ENCODE measurements at regions not wholly inside any gene's neighbourhood (a gene's known extent, or its start where the extent isn't known, plus 50 kb on each side); places are given as distances from the start of the nearest gene placed in this dataset.

DNA sequence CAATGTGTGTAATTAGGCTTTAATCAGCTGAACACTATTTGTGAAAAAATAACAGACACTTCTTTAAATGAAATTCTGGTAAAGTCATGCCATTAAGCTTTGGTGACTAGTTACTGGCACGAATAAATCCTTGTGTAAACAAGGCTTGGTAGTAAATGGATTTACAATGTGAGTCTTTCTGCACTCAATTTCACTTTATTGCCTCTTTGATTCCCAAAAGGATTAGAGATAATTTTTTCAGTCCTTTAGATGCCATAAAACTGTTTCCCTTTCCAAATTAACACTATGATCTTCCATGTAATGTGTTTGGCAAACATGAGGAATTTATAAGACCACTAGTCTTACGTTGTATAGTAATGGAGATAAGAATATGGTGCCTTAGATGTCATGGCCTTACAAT is 339.5 kb upstream of the DNAJC19 start:
- TF ChIP-seq, protein P1, sequence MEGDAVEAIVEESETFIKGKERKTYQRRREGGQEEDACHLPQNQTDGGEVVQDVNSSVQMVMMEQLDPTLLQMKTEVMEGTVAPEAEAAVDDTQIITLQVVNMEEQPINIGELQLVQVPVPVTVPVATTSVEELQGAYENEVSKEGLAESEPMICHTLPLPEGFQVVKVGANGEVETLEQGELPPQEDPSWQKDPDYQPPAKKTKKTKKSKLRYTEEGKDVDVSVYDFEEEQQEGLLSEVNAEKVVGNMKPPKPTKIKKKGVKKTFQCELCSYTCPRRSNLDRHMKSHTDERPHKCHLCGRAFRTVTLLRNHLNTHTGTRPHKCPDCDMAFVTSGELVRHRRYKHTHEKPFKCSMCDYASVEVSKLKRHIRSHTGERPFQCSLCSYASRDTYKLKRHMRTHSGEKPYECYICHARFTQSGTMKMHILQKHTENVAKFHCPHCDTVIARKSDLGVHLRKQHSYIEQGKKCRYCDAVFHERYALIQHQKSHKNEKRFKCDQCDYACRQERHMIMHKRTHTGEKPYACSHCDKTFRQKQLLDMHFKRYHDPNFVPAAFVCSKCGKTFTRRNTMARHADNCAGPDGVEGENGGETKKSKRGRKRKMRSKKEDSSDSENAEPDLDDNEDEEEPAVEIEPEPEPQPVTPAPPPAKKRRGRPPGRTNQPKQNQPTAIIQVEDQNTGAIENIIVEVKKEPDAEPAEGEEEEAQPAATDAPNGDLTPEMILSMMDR (IDR thresholded peaks at IDR 0.05), result no peak
- no peak for TF ChIP-seq POLR2A (IDR thresholded peaks at IDR 0.05)

Measured in body of pancreas (tissue), 4 donors.